BJ (cell line): ENCODE measurements at regions not wholly inside any gene's neighbourhood (a gene's known extent, or its start where the extent isn't known, plus 50 kb on each side); places are given as distances from the start of the nearest gene placed in this dataset.

Experiments used
- CTCF ChIA-PET: fragments of 350-600 bp; formaldehyde crosslinking; extraction: SDS; loops from one replicate; lab custom pipeline; 2021; ENCODE audit warnings: antibody characterized with exemption, inconsistent platforms; lab: Yijun Ruan, JAX
- POLR2A ChIA-PET: fragments of 300-600 bp; sonication (Branson Sonifier 250); formaldehyde crosslinking; extraction: SDS; loops from one replicate; lab custom pipeline; 2021; ENCODE audit warnings: antibody characterized with exemption; lab: Charles Lee
- DNase-seq: peaks from one replicate; pipeline ENCODE4 v3.0.0-alpha.2; 2011; ENCODE audit warnings: low read depth
- H3K27me3 ChIP-seq: 2 replicates; pipeline ENCODE4 v1.6.0; 2011; ENCODE audit warnings: low read length; ENCODE audit not compliant: control insufficient read depth, insufficient read depth
- H3K36me3 ChIP-seq: 2 replicates; pipeline ENCODE4 v1.5.1; 2011; ENCODE audit warnings: low read length; ENCODE audit not compliant: control insufficient read depth, insufficient read depth
- H3K4me3 ChIP-seq: 2 replicates; pipeline ENCODE4 v1.5.1; 2011; ENCODE audit warnings: low read depth, mild to moderate bottlenecking, control low read depth, low read length
- CTCF ChIP-seq: IDR thresholded peaks from 2 replicates; pipeline ENCODE4 v1.5.1; 2011; ENCODE audit warnings: low read depth, mild to moderate bottlenecking, control low read depth, inconsistent platforms, low read length, moderate library complexity; ENCODE audit not compliant: insufficient read depth

GRCh38 chr14:77985211-77985615 lies 185.0 kb upstream of the NRXN3 start:
- CTCF ChIA-PET, result no interaction called here
- Histone ChIP-seq H3K4me3 (no peak overlapping the region), H3K36me3 (no peaks in the 10 kb centered on the region), H3K27me3 (peaks cover 3% of the 10 kb centered on the region)
- no peak for DNase-seq
- POLR2A ChIA-PET, result no interaction called here
- TF ChIP-seq CTCF, result no peak

GRCh38 chr14:77986773-77987172 lies 183.4 kb upstream of the NRXN3 start:
- Histone ChIP-seq H3K27me3 (no peaks in the 10 kb centered on the region; the same call in 1 of the 2 replicates), H3K4me3 (no peak overlapping the region), H3K36me3 (no peaks in the 10 kb centered on the region)
- ChIA-PET CTCF (no interaction called here), POLR2A (no interaction called here)
- DNase-seq, result no peak
- TF ChIP-seq CTCF, result no peak

GRCh38 chr14:77988096-77988870 lies 181.9 kb upstream of the NRXN3 start:
- no peak for DNase-seq
- CTCF ChIA-PET, result no interaction called here
- Histone ChIP-seq H3K4me3 (no peak overlapping the region), H3K36me3 (no peaks in the 10 kb centered on the region), H3K27me3 (no peaks in the 10 kb centered on the region)
- POLR2A ChIA-PET, result interaction anchor here (0.6 kb wide), 1 partner anchor 7 kb away, joined by 3 read pairs; no protein-coding TSS in a partner anchor
- no peak for TF ChIP-seq CTCF

GRCh38 chr14:77988970-77989369 lies 181.2 kb upstream of the NRXN3 start:
- Histone ChIP-seq H3K27me3 (no peaks in the 10 kb centered on the region), H3K4me3 (no peak overlapping the region), H3K36me3 (no peaks in the 10 kb centered on the region)
- DNase-seq, result peak; percentile 16
- ChIA-PET POLR2A (interaction anchor here (0.6 kb wide), 1 partner anchor 8 kb away, joined by 3 read pairs; no protein-coding TSS in a partner anchor), CTCF (no interaction called here)
- TF ChIP-seq CTCF, result 0 out of 2 replicates have a peak, but pooled peaks have one; percentile 1

- DNase-seq, result no peak
- no peaks in the 10 kb centered on the region for H3K36me3 ChIP-seq
- TF ChIP-seq CTCF, result no peak
- ChIA-PET POLR2A (no interaction called here), CTCF (no interaction called here)
- no peaks in the 10 kb centered on the region for H3K27me3 ChIP-seq
- H3K4me3 ChIP-seq, result no peak overlapping the region
These were observed 180.7 kb upstream of the NRXN3 start for GRCh38 chr14:77989441-77989991.
